Suprapubic skin (tissue), 4 donors: ENCODE measurements at regions not wholly inside any gene's neighbourhood (a gene's known extent, or its start where the extent isn't known, plus 50 kb on each side); places are given as distances from the start of the nearest gene placed in this dataset.

Experiments used
- CTCF ChIP-seq, 2 donors: fragments of 200-600 bp in 1 of 2; fragments of 450-650 bp in 1 of 2; sonication (generic) in 1 of 2; IDR thresholded peaks; one replicate each; pipeline ENCODE4 v1.5.1; 2016 to 2019; ENCODE audit warnings: antibody characterized with exemption in 2 of 2, mild to moderate bottlenecking in 1 of 2, moderate library complexity in 1 of 2
- EP300 ChIP-seq: sonication (generic); formaldehyde crosslinking; IDR thresholded peaks from one replicate; pipeline ENCODE4 v1.6.1; 2017; ENCODE audit warnings: antibody characterized with exemption
- POLR2A ChIP-seq, 2 donors: fragments of 450-650 bp; IDR thresholded peaks; one replicate each; pipeline ENCODE4 v1.6.1; 2017; ENCODE audit warnings: antibody characterized with exemption in 2 of 2, mild to moderate bottlenecking in 2 of 2, moderate library complexity in 2 of 2
- POLR2AphosphoS5 ChIP-seq, 3 donors: sonication (generic); formaldehyde crosslinking; IDR thresholded peaks; one replicate each; pipeline ENCODE4 v1.6.1; 2017; ENCODE audit warnings: antibody characterized with exemption in 3 of 3

- TF ChIP-seq CTCF (IDR thresholded peaks at IDR 0.05) = no peak
- TF ChIP-seq EP300 = no peak
- no peak for TF ChIP-seq POLR2A (IDR thresholded peaks at IDR 0.05)
- TF ChIP-seq POLR2AphosphoS5 (IDR thresholded peaks at IDR 0.05) = no peak
These were observed 251.1 kb upstream of the NFE2L3 start for GRCh38 chr7:25900877-25901276.
